Adipose tissue (tissue), 3 donors: ENCODE measurements at regions not wholly inside any gene's neighbourhood (a gene's known extent, or its start where the extent isn't known, plus 50 kb on each side); places are given as distances from the start of the nearest gene placed in this dataset.
"Not testable (repeated sequence)": the region's sequence is repeated elsewhere in the genome, so short reads cannot be mapped to it uniquely, and the experiment has no call there.

Source experiments
- H3K27ac ChIP-seq: one replicate; pipeline ENCODE4 v1.5.1; 2013; ENCODE audit warnings: low read depth, low read length
- WGBS, 3 donors: extraction: QIAGEN DNeasy Blood & Tissue Kit; methylation state at CpG; one replicate each; pipeline ENCODE4 v1.1.7; 2013; 5-methylcytosine and 5-hydroxymethylcytosine counted together
- donor health status: healthy with polysubstance abuse.
- donor health status: Bipolar disorder and iron deficiency.
- donor health status: healthy.

DNA sequence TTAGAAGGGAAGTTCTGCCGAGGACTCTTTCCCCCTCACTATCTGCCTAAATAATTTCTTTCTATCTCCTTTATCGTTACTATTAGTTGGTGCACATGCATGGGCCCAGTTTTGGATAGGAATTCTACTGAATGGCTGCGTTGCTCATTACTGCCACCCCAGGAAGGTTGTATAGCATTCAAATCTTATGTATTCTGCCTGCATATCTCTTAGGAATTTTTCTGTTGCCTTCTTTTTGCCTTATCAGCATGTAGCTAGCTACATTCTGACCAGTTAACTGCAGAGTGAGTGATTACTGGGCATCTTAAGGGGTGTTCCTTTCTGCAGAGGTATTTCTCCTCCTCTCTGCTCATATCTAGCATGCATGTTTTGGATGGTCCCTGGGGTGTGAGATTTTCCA is 239.6 kb downstream of the TDRD15 start:
- no peak overlapping the region for H3K27ac ChIP-seq
- 75 to 89% (median 83%) methylated on average over 3 of the region's 3 CpGs for WGBS, 3 donors

DNA sequence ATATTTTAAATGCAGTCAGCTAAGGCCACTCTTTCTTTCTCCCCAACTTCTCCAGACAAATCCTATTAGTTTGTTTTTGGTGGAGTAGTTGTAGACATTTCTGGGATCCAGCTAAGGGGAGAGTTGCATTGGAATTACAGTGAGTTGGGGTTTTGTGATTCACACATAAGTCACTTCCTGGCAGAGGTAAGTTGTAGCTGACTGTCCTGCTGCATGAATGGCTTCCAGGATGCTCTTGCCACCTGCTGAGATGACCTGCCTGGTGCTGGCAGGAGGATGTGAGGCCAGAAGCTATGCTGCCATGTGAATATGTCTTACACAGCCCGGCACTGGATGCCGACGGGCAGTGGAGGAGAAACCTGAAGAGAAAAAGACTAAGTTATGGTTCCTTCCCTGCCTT is 243.7 kb downstream of the TDRD15 start:
- 87 to 94% (median 91%) methylated on average over 3 of the region's 3 CpGs for WGBS, 3 donors
- H3K27ac ChIP-seq: no peak overlapping the region

GRCh38 chr2:21369787-21370186 is 246.0 kb downstream of the TDRD15 start:
- no peak overlapping the region for H3K27ac ChIP-seq
- WGBS, 3 donors: 87 to 93% (median 88%) methylated on average over 2 of the region's 2 CpGs

DNA sequence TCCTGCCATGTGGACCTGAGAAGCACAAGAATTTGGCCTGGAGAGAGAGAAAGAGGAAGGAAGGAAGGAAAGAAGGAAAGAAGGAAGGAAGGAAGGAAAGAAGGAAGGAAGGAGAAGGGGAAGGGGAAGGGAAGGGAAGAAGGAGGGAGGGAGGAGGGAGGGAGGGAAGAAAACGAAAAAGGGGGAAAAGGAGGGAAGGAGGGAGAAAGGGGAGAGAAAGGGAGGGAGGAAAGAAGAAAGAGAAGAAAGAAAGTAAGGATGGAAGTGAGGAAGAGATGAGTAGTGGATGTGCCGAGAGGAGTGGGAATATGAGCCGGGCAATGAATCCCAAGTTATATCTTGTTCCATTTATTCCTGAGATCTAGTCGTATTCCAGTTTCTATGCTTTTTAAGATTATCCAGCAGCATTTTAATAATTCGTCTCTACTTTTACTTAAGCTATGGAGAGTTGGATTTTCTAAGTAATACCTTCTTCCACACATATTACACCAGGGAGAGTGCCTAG is 247.8 kb downstream of the TDRD15 start:
- H3K27ac ChIP-seq: no peak overlapping the region
- WGBS, 3 donors: 72 to 83% (median 76%) methylated on average over 5 of the region's 5 CpGs

DNA sequence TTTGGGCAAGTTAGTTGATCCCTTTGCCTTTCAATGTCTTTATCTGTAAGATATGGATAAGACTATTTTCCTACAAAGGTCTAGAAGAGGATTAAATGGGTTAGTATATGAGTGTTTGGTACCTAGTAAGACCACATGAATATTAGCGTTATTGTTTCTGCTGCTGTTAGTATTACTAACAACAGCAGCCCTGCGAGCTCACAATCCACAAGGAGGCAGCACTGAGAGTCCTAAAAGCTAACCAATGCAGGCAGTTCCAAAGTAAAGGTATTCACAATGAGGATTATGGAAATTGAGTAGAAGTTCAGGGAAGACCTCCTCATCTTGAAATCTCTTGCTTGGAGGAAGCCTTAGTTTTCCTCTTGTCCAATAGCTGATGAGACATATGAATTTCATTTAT is 248.9 kb downstream of the TDRD15 start:
- no peak overlapping the region for H3K27ac ChIP-seq
- WGBS, 3 donors: 57 to 69% (median 61%) methylated on average over 2 of the region's 2 CpGs

- 68 to 93% (median 82%) methylated on average over 3 of the region's 3 CpGs for WGBS, 3 donors
Measured at GRCh38 chr2:21376864-21377263, 253.1 kb downstream of the TDRD15 start.

DNA sequence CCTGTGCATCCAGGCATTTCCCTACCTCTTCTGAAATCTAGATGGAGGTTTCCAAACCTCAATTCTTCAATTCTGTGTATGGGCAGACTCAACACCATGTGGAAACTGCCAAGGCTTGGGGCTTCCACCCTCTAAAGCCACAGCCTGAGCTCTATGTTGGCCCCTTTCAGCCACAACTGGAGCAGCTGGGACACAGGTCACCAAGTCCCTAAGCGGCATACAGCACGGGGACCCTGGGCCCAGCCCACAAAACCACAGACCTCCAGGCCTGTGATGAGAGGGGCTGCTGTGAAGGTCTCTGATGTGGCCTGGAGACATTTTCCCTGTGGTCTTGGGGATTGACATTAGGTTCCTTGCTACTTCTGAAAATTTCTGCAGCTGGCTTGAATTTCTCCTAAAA is 255.4 kb downstream of the TDRD15 start:
- no peak overlapping the region for H3K27ac ChIP-seq
- 82 to 100% (median 90%) methylated on average over 2 of the region's 2 CpGs for whole genome bisulfite sequencing, 3 donors

More at GRCh38 chr2:21376864-21377263, 253.1 kb downstream of the TDRD15 start:
- no peak overlapping the region for H3K27ac ChIP-seq

DNA sequence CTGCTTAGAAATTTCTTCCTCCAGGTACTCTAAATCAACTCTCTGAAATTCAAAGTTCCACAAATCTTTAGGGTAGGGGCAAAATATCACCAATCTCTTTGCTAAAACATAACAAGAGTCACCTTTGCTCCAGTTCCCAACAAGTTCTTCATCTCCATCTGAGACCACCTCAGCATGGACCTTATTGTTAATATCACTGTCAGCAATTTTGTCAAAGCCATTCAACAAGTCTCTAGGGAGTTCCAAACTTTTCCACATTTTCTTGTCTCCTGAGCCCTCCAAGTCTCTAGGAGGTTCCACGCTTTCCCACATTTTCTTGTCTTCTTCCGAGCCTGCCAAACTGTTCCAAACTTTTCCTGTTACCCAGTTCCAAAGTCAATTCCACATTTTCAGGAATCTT is 255.9 kb downstream of the TDRD15 start:
- not testable (repeated sequence) for H3K27ac ChIP-seq
- WGBS, 3 donors: 83 to 92% (median 89%) methylated on average over 2 of the region's 2 CpGs

DNA sequence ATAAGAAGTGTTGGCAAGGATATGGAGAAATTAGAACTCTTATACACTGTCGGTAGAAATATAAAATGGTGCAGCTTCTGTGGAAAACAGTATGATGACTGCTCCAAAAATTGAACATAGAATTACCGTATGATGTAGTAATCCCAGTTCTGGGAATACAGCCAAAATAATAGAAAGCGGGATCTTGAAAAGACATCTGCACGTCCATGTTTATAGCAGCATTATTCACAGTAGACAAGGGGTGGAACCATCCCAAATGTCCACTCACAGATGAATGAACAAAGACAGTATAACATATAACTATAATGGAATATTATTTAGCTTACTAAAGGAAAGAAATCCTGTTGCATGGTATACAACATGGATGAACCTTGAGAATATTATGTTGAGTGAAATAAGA is 257.7 kb downstream of the TDRD15 start:
- WGBS, 3 donors: 40 to 54% (median 44%) methylated on average over 4 of the region's 4 CpGs
- no peak overlapping the region for H3K27ac ChIP-seq

DNA sequence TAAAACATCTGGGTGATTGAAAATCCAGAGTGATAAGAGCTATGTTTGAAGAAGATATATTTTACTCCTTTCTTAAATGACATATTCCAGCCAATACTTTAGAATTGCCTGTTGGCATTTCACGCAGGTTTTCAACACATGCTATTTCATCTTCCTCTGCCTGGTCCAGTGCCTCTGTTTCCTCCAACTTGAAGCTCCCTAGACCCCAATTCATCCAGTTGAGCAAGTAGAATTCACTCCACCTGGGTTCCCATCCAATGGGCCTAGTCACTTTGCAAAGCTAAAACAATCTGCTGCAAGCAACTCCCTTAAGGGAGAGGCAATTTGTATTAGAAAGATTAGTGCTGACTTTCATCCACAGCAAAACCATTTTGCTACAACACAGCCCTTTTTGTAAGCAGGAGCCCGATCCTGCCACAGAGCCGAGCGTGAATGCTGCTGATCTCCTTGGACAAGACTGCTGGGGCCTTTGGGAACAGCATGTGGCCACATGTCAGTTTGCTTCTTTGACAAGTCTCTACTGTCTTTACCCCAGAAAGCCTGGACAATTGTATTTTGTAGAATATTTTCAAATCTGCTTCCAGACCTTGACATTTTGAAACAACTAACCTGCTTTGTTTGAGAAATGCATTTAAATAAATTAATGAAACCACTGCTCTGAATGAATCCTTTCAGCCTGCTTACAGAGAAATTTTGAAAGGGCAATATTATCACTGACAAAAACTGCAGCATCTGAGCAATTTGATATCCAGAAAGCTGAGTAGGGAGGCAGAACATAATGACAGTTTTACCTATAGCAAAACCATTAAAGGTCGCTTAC is 259.1 kb downstream of the TDRD15 start:
- 75 to 85% (median 81%) methylated on average over 5 of the region's 5 CpGs for WGBS, 3 donors

DNA sequence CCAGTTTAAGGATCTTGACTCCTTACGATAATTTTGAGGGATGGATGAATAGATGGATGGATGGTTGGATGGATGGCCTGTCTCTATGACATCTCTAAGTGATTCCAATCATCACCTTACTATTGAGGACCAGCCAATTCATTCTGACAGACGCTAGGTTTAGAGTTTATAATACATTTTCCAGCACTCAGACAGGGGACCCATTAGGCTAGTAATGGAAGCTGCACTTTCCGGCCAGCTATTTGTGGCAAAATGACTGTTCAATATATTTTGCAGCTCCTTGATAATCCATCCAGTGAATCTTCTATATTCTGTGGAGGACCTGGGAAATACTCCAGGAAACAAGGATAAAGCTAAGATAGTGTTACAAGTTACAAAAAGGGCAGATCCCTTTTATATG is 262.9 kb downstream of the TDRD15 start:
- WGBS, 3 donors: 74 to 88% (median 86%) methylated on average over 3 of the region's 3 CpGs
- no peak overlapping the region for H3K27ac ChIP-seq

More for the DNA sequence above, 259.1 kb downstream of the TDRD15 start:
- H3K27ac ChIP-seq: no peak overlapping the region

DNA sequence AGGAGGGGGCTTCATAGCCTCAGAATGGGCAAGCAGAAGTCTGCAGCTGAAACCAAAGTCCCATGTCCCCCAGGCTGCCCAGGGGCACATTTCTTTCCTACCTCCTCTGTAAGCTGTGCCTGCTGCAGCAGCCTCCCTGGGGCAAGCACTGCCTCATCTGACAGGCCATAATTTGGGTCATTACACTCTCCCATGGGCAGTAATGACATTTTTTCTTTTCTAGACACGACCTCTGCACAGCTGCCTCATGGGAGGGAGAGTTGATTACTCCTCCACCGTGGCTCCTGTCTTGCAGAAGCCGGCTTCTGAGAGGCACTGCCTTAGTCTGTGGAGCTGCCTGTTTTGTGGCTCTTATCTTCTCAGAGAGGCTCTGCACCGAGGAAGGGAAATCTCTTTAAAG is 268.9 kb downstream of the TDRD15 start:
- 14 to 31% (median 22%) methylated on average over 4 of the region's 4 CpGs for WGBS, 3 donors
- no peak overlapping the region for H3K27ac ChIP-seq

DNA sequence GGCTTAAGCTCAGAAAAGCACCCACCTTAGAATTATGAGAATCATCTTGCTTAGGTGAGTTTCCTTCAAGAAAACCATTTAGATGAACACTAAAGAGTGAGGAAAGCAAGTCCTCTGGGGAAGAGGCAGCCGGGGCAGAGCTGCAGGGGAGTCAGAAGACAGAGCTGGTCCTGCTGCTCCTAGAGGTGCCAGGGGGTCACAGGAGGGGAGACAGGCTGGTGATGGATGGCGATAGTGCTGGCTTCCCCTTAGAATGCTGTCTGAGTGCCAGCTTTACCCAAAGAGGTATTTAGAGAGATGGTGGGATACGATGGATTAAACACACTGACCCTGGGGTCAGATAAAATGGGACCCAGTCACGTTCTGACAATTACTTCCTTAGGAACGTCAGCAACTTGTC is 269.4 kb downstream of the TDRD15 start:
- H3K27ac ChIP-seq: no peak overlapping the region
- 24 to 29% (median 25%) methylated on average over 5 of the region's 5 CpGs for WGBS, 3 donors

- no peak overlapping the region for H3K27ac ChIP-seq
- 69 to 84% (median 81%) methylated on average over 4 of the region's 4 CpGs for WGBS, 3 donors
Measured at GRCh38 chr2:21395366-21395765, 271.6 kb downstream of the TDRD15 start.

- H3K27ac ChIP-seq: no peak overlapping the region
- 54 to 81% (median 80%) methylated on average over 2 of the region's 2 CpGs for WGBS, 3 donors
Measured at GRCh38 chr2:21396252-21396651, 272.5 kb downstream of the TDRD15 start.

DNA sequence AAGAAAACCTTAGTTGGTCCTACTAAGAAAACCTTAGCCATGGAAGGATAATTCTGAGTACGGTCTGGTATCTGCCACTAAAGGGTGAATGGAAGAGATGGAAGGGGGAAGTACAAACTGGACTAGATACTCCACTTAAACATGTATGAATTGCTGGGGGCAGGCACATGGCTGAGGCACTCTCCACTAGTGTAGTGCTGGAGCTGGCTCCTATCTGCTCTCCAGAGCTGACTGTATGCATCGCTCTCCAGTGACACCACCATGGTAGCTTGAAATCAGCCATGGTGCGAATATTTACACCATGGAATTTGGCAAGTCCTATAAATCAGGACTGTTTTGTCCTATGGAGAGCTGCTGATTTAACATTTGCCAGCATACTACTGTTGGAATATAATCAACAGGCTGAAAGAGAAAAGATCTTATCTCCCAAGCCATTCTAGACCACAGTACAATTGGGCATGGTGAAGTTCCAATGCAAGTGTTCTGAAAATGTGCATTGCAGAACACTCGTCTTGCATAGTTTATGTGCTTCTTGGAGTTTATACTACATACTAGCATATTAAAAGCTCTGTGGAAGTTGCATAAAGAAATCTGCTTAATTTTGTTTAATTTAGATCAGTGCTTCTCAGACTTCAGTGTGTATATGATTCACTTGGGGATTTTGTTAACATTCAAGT is 277.4 kb downstream of the TDRD15 start:
- 86 to 90% (median 90%) methylated on average over 4 of the region's 4 CpGs for WGBS, 3 donors
- H3K27ac ChIP-seq: no peak overlapping the region

DNA sequence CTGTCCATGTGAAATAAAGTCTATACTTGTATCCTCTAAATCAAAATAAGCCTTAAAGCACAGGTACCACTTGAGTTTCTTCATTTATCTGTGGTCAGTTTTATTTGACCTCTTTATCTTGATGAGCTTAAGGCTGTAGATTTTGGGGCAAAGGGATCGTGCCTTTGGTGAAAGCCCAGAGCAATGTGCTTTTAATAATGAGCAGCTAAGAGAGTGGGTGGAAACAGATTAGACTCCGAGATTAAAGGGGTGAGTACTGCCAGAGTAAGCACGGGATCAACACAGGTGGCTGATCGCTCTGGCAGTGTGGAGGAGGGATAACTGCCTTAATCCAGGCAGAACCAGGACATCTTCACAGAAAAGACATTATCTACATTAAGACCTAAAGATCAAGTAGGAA is 280.4 kb downstream of the TDRD15 start:
- WGBS, 3 donors: 36 to 73% (median 73%) methylated on average over 4 of the region's 4 CpGs

DNA sequence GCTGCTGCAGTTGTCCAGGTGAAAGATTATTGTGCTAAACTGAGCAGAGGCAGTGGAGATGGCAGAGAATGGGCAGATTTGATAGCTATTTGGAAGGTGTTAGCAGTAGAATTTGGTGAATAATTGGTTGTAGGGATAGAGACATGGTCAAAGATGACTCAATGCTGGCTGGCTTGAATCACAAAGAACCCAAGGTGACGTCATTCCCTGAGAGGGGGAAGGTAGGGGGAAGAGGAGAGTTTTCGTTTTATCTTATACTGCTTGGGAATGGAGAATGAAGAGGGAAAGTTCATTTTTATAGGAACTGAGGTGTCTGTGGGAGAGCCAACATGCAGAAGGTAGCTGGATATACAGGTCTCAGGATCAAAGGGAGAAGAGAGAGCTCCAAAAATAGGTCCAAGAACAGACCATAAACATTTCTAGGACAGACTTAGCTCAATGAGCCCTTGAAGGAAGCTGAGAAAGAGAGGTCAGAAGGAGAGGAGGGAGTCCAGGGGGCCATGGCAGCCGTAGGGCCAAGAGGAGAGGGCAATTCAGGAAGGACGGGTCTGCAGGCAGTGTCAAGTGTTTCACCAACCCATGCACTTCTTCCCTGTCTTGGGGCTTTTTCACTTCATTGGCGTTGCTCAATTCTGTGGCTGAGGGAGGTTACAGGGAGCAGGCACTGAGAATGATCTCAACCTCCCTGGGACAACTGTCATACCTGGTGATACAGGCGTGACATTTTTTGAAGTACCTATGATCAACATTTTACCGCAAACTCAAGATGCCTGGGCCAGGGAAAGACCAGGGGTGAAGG is 281.3 kb downstream of the TDRD15 start:
- H3K27ac ChIP-seq: no peak overlapping the region
- WGBS, 3 donors: 68 to 77% (median 74%) methylated on average over 7 of the region's 7 CpGs

More for the DNA sequence above, 280.4 kb downstream of the TDRD15 start:
- no peak overlapping the region for H3K27ac ChIP-seq

GRCh38 chr2:21406386-21406785 is 282.6 kb downstream of the TDRD15 start:
- WGBS, 3 donors: 80 to 97% (median 86%) methylated on average over 1 of the region's 1 CpG
- H3K27ac ChIP-seq: no peak overlapping the region
